ENCODE measurements at regions not wholly inside any gene's neighbourhood (a gene's known extent, or its start where the extent isn't known, plus 50 kb on each side); places are given as distances from the start of the nearest gene placed in this dataset.
"Not testable (repeated sequence)": the region's sequence is repeated elsewhere in the genome, so short reads cannot be mapped to it uniquely, and the experiment has no call there.

- no peak for DNase-seq (ENCODE audit: low read depth)
- no peak overlapping the region for H3K4me3 ChIP-seq (ENCODE audit: low read depth, low read length)
- TF ChIP-seq, protein P1, sequence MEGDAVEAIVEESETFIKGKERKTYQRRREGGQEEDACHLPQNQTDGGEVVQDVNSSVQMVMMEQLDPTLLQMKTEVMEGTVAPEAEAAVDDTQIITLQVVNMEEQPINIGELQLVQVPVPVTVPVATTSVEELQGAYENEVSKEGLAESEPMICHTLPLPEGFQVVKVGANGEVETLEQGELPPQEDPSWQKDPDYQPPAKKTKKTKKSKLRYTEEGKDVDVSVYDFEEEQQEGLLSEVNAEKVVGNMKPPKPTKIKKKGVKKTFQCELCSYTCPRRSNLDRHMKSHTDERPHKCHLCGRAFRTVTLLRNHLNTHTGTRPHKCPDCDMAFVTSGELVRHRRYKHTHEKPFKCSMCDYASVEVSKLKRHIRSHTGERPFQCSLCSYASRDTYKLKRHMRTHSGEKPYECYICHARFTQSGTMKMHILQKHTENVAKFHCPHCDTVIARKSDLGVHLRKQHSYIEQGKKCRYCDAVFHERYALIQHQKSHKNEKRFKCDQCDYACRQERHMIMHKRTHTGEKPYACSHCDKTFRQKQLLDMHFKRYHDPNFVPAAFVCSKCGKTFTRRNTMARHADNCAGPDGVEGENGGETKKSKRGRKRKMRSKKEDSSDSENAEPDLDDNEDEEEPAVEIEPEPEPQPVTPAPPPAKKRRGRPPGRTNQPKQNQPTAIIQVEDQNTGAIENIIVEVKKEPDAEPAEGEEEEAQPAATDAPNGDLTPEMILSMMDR (IDR thresholded peaks at IDR 0.05; ENCODE audit: low read depth, low read length, missing control alignments): no peak
Measured at GRCh38 chr7:65219623-65220022, 154.0 kb upstream of the ZNF92 start.

GRCh38 chr7:65216469-65216868 is 157.2 kb upstream of the ZNF92 start:
- H3K4me3 ChIP-seq (ENCODE audit: low read depth, low read length): no peak overlapping the region
- DNase-seq (ENCODE audit: low read depth): peak; percentile 13
- TF ChIP-seq, protein P1 (IDR thresholded peaks at IDR 0.05; ENCODE audit: low read depth, low read length, missing control alignments): peak; percentile 81

GRCh38 chr7:65213260-65213659 is 160.4 kb upstream of the ZNF92 start:
- H3K4me3 ChIP-seq (ENCODE audit: low read depth, low read length); DNase-seq (ENCODE audit: low read depth): not testable (repeated sequence)

- not testable (repeated sequence) for DNase-seq (ENCODE audit: low read depth); H3K4me3 ChIP-seq (ENCODE audit: low read depth, low read length)
Measured at GRCh38 chr7:65199221-65199620, 174.4 kb upstream of the ZNF92 start.

- DNase-seq (ENCODE audit: low read depth); H3K4me3 ChIP-seq (ENCODE audit: low read depth, low read length): not testable (repeated sequence)
Measured at GRCh38 chr7:65193334-65194058, 180.2 kb upstream of the ZNF92 start.

- H3K4me3 ChIP-seq (ENCODE audit: low read depth, low read length); DNase-seq (ENCODE audit: low read depth): not testable (repeated sequence)
Measured at GRCh38 chr7:65177041-65177440, 170.6 kb upstream of the ERV3-1 start.

DNA sequence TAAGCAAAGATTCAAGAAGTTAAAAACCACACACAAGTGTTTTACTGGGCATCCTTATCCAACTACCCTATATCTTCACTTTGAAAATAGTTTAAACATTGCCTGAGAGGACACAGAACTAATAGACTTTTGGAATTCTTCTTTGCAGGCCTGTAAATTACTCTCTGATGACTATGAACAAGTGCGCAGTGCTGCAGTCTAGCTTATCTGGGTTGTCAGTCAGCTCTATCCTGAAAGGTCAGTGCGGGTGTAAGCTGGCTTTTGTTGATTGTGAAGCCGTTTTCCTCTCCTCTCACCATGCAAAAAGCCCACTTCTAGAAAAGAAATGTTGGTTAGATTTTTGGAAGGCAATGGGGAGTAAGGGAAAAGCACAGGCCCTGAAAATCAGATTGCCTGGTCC is 143.6 kb upstream of the ERV3-1 start:
- not testable (repeated sequence) for H3K4me3 ChIP-seq (ENCODE audit: low read depth, low read length); DNase-seq (ENCODE audit: low read depth)

DNA sequence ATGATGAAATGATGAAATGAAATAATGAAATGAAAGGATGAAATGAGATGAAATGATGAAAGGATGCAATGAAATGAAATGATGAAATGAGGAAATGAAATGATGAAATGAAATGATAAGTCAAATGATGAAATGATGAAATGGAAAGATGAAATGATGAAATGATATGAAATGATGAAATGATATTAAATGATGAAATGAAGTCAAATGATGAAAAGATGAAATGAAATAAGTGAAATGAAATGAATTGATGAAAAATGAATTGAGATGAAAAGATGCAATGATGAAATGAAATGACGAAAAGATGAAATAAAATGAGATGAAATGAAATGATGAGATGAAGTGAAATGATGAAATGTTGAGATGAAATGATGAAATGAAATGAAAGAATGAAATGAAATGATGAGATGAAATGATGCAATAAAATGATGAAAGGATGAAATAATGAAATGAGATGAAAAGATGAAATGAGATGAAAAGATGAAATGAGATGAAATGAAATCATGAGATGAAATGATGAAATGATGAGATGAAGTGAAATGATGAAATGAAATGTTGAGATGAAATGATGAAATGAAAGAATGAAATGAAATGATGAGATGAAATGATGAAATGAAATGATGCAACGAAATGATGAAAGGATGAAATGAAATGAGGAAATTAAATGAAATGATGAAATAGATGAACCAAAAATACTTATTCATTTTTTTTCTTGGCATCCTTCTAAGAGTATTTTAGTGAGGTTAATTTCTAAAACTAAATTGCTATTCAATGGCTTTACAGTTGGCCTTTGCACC is 139.8 kb upstream of the ERV3-1 start:
- DNase-seq (ENCODE audit: low read depth); H3K4me3 ChIP-seq (ENCODE audit: low read depth, low read length): not testable (repeated sequence)

DNA sequence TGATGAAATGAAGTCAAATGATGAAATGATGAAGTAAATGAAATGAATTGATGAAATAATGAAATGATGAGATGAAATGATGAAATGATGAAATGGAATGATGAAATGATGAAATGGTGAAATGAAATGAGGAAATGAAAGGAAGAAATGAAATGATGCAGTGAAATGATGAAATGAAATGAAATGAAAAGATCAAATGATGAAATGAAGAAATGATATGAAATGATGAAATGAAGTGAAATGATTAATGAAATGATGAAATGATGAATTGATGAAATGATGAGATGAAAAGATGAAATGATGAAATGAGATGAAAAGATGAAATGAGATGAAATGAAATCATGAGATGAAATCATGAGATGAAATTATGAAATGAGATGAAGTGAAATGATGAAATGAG is 139.2 kb upstream of the ERV3-1 start:
- H3K4me3 ChIP-seq (ENCODE audit: low read depth, low read length); DNase-seq (ENCODE audit: low read depth): not testable (repeated sequence)

- not testable (repeated sequence) for H3K4me3 ChIP-seq (ENCODE audit: low read depth, low read length); DNase-seq (ENCODE audit: low read depth)
Measured at GRCh38 chr7:65145008-65145407, 138.5 kb upstream of the ERV3-1 start.

DNA sequence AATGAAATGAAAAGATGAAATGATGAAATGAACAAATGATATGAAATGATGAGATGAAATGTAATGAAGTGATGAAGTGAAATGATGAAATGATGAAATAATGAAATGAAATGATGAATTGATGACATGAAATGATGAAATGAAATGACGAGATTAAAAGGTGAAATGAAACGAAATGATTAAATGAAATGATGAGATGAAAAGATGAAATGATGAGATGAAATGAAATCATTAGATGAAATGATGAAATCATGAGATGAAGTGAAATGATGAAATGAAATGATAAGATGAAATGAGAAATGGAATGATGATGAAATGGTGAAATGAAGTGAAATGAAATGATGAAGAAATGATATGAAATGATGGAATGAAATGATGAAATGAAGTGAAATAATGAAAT is 138.1 kb upstream of the ERV3-1 start:
- not testable (repeated sequence) for H3K4me3 ChIP-seq (ENCODE audit: low read depth, low read length); DNase-seq (ENCODE audit: low read depth)

- not testable (repeated sequence) for DNase-seq (ENCODE audit: low read depth)
Measured at GRCh38 chr7:65144119-65144518, 137.6 kb upstream of the ERV3-1 start.

DNA sequence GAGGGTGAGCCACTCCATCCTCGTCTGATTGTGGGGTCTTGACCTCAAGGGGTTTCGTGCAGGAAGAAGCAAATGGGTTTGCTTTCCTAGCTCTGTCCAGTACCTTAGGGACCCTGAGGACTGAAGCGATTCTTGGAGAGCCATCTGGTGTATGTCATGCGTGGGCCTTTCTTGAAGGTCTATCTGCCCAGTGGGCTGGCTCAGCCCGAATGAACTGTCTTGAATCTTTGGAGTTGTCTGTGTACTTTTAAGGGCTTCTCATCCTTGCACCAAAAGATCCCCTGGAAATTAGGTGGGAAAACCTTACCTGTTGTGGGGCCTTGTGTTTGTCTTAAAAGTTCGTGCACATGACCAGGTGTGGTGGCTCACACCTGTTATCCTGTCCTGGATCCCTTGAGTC is 135.4 kb upstream of the ERV3-1 start:
- not testable (repeated sequence) for H3K4me3 ChIP-seq (ENCODE audit: low read depth, low read length); DNase-seq (ENCODE audit: low read depth)

More at GRCh38 chr7:65144119-65144518, 137.6 kb upstream of the ERV3-1 start:
- not testable (repeated sequence) for H3K4me3 ChIP-seq (ENCODE audit: low read depth, low read length)

GRCh38 chr7:65141405-65141778 is 134.9 kb upstream of the ERV3-1 start:
- H3K4me3 ChIP-seq (ENCODE audit: low read depth, low read length); DNase-seq (ENCODE audit: low read depth): not testable (repeated sequence)

GRCh38 chr7:65140543-65141404 is 134.3 kb upstream of the ERV3-1 start:
- not testable (repeated sequence) for H3K4me3 ChIP-seq (ENCODE audit: low read depth, low read length); DNase-seq (ENCODE audit: low read depth)

DNA sequence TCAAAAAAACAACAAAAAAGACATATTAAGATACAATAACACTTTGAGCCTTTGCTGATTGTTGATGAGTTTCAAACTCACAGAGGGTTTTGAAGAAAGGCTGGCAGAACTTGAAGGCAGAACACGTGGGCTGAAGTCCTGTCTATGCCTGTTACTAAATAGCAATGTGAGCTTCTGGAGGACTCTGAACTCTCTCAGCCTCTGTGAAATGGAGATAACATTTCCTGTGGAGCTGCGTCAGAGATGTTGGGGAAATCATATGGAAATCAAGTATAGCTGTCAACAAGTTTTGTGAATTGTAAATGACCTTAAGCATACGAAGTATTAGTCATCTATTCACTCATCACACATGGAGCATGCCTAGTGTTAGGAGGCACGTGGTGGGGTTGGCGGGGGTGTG is 130.4 kb upstream of the ERV3-1 start:
- not testable (repeated sequence) for H3K4me3 ChIP-seq (ENCODE audit: low read depth, low read length); DNase-seq (ENCODE audit: low read depth)
